Sigmoid colon (tissue), 6 donors: ENCODE measurements at regions not wholly inside any gene's neighbourhood (a gene's known extent, or its start where the extent isn't known, plus 50 kb on each side); places are given as distances from the start of the nearest gene placed in this dataset.

ENCODE experiments used
- DNase-seq: peaks from one replicate; pipeline ENCODE4 v3.0.0-alpha.2; 2019
- H3K27ac ChIP-seq, 4 donors: fragments of 200-600 bp; sonication (generic); one replicate each; pipeline ENCODE4 v1.5.1; 2016 to 2019; ENCODE audit warnings: mild to moderate bottlenecking in 1 of 4
- H3K27me3 ChIP-seq, 3 donors: fragments of 200-600 bp; sonication (generic); one replicate each; pipeline ENCODE4 v1.5.1; 2019; ENCODE audit warnings: mild to moderate bottlenecking in 1 of 3
- H3K36me3 ChIP-seq, 4 donors: fragments of 200-600 bp; sonication (generic); one replicate each; pipeline ENCODE4 v1.5.1; 2016 to 2019
- H3K4me1 ChIP-seq, 4 donors: fragments of 200-600 bp; sonication (generic); one replicate each; pipeline ENCODE4 v1.5.1; 2017 to 2019
- H3K4me3 ChIP-seq, 4 donors: fragments of 200-600 bp; sonication (generic); one replicate each; pipeline ENCODE4 v1.5.1; 2017 to 2019; ENCODE audit warnings: mild to moderate bottlenecking in 2 of 4, moderate library complexity in 1 of 4
- H3K9me3 ChIP-seq, 4 donors: fragments of 200-600 bp in 3 of 4; sonication (generic) in 3 of 4; one replicate each; pipeline versions ENCODE4 v1.5.1 to v1.6.1; 2013 to 2019
- CTCF ChIP-seq, 4 experiments: fragments of 450-650 bp in 3 of 4; fragments of 200-600 bp in 1 of 4; IDR thresholded peaks; one replicate each; pipeline ENCODE4 v1.5.1; 2016 to 2019; ENCODE audit warnings: antibody characterized with exemption in 4 of 4, mild to moderate bottlenecking in 3 of 4, moderate library complexity in 2 of 4
- EP300 ChIP-seq, 4 donors: sonication (generic); formaldehyde crosslinking; IDR thresholded peaks; one replicate each; pipeline ENCODE4 v1.6.1; 2017; ENCODE audit warnings: antibody characterized with exemption in 4 of 4
- POLR2A ChIP-seq, 2 donors: fragments of 450-650 bp; IDR thresholded peaks; one replicate each; pipeline ENCODE4 v1.6.1; 2016; ENCODE audit warnings: antibody characterized with exemption in 2 of 2, mild to moderate bottlenecking in 2 of 2, moderate library complexity in 2 of 2
- POLR2AphosphoS5 ChIP-seq, 4 donors: sonication (generic); formaldehyde crosslinking; IDR thresholded peaks; one replicate each; pipeline ENCODE4 v1.6.1; 2017; ENCODE audit warnings: antibody characterized with exemption in 4 of 4
- WGBS, 2 donors: extraction: QIAGEN DNeasy Blood & Tissue Kit; methylation state at CpG; one replicate each; pipeline ENCODE4 v1.1.7; 2013; 5-methylcytosine and 5-hydroxymethylcytosine counted together
- intact Hi-C: fragments of 100-400 bp; cut with DNase I; formaldehyde crosslinking; loops from one replicate; pipeline ENCODE4 v1.15.1; 2023
- donor health status: healthy with polysubstance abuse.
- donor health status: healthy.

GRCh38 chr6:170463101-170463721, 89.9 kb downstream of the PSMB1 start:
- TF ChIP-seq POLR2A (IDR thresholded peaks at IDR 0.05) = no peak
- no peak for TF ChIP-seq CTCF (IDR thresholded peaks at IDR 0.05)
- TF ChIP-seq POLR2AphosphoS5 (IDR thresholded peaks at IDR 0.05) = no peak
- TF ChIP-seq EP300 (IDR thresholded peaks at IDR 0.05) = no peak
- Histone ChIP-seq H3K4me1 (no peaks in the 10 kb centered on the region), H3K4me3 (no peak overlapping the region), H3K27me3 (peaks cover 0 to 6% (median 0%) of the 10 kb centered on the region in 3 donors), H3K27ac (no peak overlapping the region), H3K9me3 (no peaks in the 10 kb centered on the region), H3K36me3 (no peaks in the 10 kb centered on the region)
- 91% methylated on average over 22 of the region's 22 CpGs for WGBS, 2 donors
- intact Hi-C loops = no loop called here
- no peak for DNase-seq

GRCh38 chr6:170462366-170463020, 90.6 kb downstream of the PSMB1 start:
- WGBS, 2 donors = 68 to 80% methylated on average over 7 of the region's 7 CpGs

GRCh38 chr6:170461556-170462365, 91.3 kb downstream of the PSMB1 start:
- whole genome bisulfite sequencing, 2 donors = 92% methylated on average over 23 of the region's 23 CpGs

More at GRCh38 chr6:170462366-170463020, 90.6 kb downstream of the PSMB1 start:
- Histone ChIP-seq H3K36me3 (no peaks in the 10 kb centered on the region), H3K4me1 (no peaks in the 10 kb centered on the region), H3K9me3 (no peaks in the 10 kb centered on the region), H3K27me3 (peaks cover 0 to 6% (median 0%) of the 10 kb centered on the region in 3 donors), H3K4me3 (no peak overlapping the region), H3K27ac (no peak overlapping the region)
- no peak for TF ChIP-seq EP300 (IDR thresholded peaks at IDR 0.05)
- TF ChIP-seq CTCF (IDR thresholded peaks at IDR 0.05) = no peak
- TF ChIP-seq POLR2A (IDR thresholded peaks at IDR 0.05) = no peak
- no peak for TF ChIP-seq POLR2AphosphoS5 (IDR thresholded peaks at IDR 0.05)
- no peak for DNase-seq
- intact Hi-C loops = no loop called here

DNA sequence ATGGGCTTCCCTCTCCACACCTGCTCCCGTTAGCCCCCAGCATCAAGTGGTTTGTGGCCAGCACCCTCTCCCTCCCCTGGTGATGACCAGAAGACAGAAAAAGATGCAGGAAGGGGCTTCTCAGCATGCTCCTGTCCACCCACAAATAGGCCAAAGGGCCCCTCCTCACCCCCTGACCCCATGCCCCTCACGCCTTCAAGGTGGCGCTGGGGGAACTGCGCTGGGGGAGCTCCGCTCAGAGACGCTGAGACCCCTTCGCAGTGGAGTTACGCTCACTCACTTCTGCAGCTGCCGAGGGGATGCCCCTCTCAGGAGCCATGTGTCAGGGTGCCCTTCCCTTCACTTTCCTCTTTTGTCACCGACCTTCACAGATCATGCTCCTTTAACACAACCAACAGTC, 92.0 kb downstream of the PSMB1 start:
- TF ChIP-seq POLR2A (IDR thresholded peaks at IDR 0.05) (no peak), POLR2AphosphoS5 (IDR thresholded peaks at IDR 0.05) (no peak), CTCF (IDR thresholded peaks at IDR 0.05) (no peak), EP300 (IDR thresholded peaks at IDR 0.05) (no peak)
- Histone ChIP-seq H3K9me3 (no peaks in the 10 kb centered on the region), H3K27ac (no peak overlapping the region), H3K4me3 (no peak overlapping the region), H3K27me3 (peaks cover 0 to 6% (median 0%) of the 10 kb centered on the region in 3 donors), H3K4me1 (no peaks in the 10 kb centered on the region), H3K36me3 (no peaks in the 10 kb centered on the region)
- WGBS, 2 donors = 87 to 93% methylated on average over 10 of the region's 10 CpGs
- intact Hi-C loops = no loop called here
- DNase-seq = no peak

More at GRCh38 chr6:170461556-170462365, 91.3 kb downstream of the PSMB1 start:
- intact Hi-C loops = no loop called here
- Histone ChIP-seq H3K4me1 (no peaks in the 10 kb centered on the region), H3K27ac (no peak overlapping the region), H3K9me3 (no peaks in the 10 kb centered on the region), H3K27me3 (peaks cover 0 to 6% (median 0%) of the 10 kb centered on the region in 3 donors), H3K36me3 (no peaks in the 10 kb centered on the region), H3K4me3 (no peak overlapping the region)
- no peak for TF ChIP-seq CTCF (IDR thresholded peaks at IDR 0.05)
- TF ChIP-seq POLR2A (IDR thresholded peaks at IDR 0.05) = no peak
- no peak for TF ChIP-seq POLR2AphosphoS5 (IDR thresholded peaks at IDR 0.05)
- no peak for TF ChIP-seq EP300 (IDR thresholded peaks at IDR 0.05)
- no peak for DNase-seq
